GM19467 (cell line): ENCODE measurements at regions not wholly inside any gene's neighbourhood (a gene's known extent, or its start where the extent isn't known, plus 50 kb on each side); places are given as distances from the start of the nearest gene placed in this dataset.
"Not testable (repeated sequence)": the region's sequence is repeated elsewhere in the genome, so short reads cannot be mapped to it uniquely, and the experiment has no call there.

Experiments
- ATAC-seq: cut with Tn5 transposase; IDR thresholded peaks from one replicate; pipeline ENCODE4 v1.9.1; 2021; ENCODE audit warnings: mild to moderate bottlenecking, moderate library complexity; ENCODE audit not compliant: unreplicated experiment

DNA sequence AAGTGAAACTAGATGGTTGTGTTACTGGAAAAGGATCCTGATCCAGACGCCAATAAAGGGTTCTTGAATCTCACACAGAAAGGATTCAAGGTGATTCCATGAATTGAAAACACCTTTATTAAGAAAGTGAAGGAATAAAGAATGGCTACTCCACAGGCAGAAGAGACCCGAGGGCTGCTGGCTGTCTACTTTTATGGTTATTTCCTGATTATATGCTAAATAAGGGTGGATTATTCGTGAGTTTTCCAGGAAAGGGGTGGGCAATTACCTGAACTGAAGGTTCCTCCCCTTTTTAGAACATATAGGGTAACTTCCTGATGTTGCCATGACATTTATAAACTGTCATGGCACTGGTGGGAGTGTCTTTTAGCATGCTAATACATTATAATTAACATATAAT, 50.9 kb upstream of the WARS2 start:
- ATAC-seq, result no peak

GRCh38 chr1:119204197-119204960, 63.9 kb upstream of the WARS2 start:
- no peak for ATAC-seq

DNA sequence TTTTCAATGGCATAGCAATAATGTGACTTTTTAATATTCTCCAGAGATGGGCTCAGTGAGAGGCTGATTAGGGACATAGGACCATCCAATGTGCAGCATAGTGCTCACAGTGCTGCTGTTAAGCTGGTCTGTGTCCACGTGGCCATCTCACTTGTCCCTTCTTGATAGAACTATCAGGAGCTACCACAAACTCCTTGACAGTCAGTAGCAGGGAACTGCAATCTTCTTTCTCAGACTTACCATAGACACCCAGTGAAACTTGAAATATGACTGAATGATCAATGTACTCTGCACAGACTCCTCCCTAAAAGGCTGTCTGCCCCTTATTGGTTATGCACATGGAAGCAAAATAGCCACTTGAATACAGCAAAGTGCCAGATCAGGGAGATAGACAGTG, 64.5 kb upstream of the WARS2 start:
- no peak for ATAC-seq

DNA sequence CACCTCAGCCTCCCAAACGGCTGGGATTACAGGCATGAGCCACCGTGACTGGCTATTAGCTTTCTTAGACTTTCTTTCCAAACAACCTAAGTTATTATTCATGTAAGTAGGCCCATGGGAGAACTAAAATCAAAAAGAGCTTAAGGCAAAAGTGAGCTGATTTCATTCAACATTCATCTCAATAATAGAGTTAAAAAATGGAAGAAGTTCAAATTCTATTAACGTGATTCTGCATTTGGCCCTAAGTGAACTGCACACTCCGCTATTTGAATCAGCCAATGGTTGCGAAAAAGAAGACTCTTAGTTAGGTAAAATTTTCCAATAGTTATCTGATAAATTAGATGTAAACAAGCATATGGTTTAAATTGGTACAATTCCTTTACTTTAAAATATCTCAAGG, 68.6 kb upstream of the WARS2 start:
- ATAC-seq, result no peak

DNA sequence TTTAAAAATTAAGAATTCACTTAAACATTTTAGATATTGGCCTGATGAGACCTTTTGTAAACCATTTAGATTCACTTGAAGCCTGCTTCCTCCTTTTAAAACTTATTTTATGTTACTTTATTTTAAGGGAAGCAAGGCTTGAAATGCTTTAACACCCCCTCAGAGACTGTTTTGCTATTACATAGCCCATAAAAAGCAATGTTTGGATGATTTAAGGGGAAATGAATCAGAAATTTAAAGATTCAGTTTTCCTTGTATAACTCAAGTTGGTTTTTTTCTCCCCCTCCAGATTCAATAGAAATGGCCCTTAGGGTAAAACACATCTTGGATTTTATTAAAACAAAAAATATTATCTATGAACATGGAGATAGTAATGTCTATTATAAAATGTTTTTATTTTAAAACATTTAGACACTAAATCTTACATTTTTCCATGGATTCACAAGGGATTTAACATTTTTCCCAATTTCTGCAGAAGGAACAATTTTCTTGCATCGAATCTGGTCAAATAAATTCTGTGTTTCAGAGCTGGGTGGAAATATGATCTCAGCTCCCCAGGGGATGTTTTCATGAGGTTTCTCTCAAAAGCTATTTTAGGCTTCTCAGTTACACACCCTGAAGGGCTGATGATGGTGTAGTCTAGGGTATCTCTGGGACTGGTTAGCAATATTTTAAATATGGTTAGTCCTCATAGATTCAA, 69.3 kb upstream of the WARS2 start:
- ATAC-seq, result no peak

GRCh38 chr1:119210296-119210649, 69.8 kb upstream of the WARS2 start:
- ATAC-seq, result no peak

DNA sequence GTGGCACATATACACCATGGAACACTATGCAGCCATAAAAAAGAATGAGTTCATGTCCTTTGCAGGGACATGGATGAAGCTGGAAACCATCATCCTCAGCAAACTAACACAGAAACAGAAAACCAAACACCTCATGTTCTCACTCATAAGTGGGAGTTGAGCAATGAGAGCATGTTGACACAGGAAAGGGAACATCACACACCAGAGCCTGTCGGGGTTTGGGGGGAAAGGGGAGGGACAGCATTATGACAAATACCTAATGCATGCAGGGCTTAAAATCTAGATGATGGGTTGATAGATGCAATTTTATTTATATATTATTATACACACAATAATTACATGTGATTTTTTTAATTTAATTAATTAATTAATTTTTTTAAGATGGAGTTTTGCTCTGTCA, 72.8 kb upstream of the WARS2 start:
- not testable (repeated sequence) for ATAC-seq

- not testable (repeated sequence) for ATAC-seq
Measured at GRCh38 chr1:119214961-119215360, 74.5 kb upstream of the WARS2 start.

DNA sequence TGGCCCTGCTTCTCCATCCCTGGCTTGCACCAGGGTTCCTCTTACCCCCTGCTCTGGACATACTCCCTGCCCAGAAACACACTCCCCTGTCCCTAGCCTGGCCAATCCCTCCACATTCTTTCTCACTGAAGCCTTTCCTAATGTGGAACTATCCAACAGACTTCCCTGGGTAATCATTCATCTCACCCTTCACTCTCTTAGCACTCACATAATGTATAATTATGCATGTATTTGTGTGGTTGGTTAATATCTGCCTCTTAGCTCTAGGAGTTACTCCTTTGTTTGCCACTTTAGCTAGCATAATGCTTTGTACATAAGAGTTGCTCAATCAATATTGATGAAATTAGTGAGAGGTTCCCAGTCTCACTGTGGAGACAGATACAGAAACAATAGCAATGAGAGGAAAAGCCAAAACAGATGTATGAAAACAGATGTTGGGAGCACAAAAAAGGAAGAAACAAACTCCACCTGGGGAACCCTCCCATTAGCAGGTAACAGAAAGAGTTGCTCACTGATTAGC, 76.9 kb upstream of the WARS2 start:
- ATAC-seq, result no peak

- no peak for ATAC-seq
Measured at GRCh38 chr1:119219711-119220110, 79.3 kb upstream of the WARS2 start.

DNA sequence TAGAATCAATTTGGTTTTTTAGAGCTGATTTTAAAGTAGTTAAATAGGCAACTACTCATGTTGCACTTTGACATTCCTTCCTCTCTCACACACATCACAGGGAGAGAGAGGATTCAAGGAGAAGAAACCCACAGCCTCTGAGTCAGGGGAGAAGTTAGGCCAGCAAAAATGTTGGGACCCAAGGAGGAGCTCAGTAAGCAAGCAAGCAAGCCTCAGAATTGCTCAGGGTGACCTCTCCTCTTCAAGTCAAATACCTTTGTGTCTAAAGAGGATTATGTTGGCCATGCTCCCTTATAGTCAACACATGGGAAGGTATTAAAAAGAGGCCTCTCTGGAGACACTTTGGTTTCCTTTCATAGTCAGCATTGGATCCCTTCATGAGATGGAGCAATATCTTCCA, 80.5 kb upstream of the WARS2 start:
- no peak for ATAC-seq

DNA sequence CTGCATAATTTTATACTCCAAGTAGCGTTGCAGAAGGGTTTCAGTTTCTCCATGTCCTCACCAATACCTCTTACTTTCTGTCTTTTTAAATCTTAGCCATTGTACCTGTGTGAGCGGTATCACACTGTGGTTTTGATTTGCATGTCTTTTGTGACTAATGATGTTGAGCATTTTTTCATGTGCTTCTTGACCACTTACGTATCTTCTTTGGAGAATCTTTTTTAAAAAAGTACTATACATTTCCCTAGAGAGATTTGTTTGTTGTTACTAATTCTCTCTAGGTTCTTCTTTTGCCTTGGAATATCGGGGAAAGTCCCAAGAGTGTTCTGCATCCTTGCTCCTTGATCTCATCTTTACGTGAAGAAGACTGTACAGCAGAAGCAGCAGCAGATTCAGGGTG, 81.8 kb upstream of the WARS2 start:
- no peak for ATAC-seq

DNA sequence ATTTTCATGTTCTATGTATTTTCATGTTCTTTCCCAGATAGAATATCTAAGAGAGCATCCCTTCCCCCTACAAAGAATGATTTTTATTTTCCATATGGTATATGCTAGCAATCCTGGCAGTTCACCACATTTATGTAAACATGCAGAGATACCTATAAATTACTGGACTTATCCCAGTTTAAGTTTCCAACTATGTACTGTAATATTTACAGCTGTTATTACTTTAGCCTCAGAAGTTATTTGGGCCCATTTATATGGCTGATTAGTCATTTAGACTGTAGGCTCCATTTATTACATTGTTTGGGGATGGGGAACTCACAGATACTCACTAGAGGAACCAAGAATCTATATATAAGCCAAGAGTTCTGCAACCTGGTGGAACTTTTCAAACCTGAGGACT, 84.8 kb upstream of the WARS2 start:
- ATAC-seq, result no peak

- no peak for ATAC-seq
Measured at GRCh38 chr1:119225831-119226230, 85.4 kb upstream of the WARS2 start.

- no peak for ATAC-seq
Measured at GRCh38 chr1:119226321-119226720, 85.9 kb upstream of the WARS2 start.

DNA sequence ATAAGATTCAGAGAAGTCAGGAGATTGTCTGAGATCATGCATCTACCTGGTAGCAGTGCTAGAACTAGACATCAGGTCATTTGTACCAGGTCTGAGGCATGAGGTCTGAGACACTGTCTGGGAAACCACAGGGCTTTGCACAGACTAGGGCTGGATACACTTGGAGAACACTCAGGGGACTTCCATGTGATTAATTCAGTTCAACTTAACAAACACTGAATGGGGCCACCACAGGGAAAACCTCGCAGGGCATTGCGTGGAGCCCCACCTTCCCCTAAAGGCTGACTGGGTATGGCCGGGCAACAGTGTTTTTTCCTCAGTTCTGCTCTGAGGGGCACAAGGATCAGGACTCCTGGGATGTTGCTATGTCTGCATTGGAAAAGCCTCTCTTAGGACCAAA, 86.5 kb upstream of the WARS2 start:
- ATAC-seq, result no peak

DNA sequence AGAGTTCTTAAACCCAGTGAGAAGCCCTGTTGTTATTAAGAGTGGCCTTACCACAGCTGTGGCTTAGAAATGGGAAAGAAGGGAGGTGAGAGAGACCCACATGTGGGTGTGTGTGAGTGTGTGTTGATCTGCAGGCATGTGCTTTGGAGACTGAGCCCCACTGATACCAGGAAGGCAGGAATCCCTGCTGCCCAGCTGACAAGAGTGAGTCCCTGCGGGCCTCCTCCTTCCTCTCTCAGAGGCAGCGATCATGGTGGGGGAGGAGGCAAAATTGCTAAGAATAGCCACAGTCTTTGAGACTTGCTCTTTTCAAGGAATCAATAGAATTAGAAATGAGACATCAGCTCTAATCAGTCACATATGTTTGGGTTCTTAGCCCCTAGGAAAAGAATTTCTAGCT, 87.0 kb upstream of the WARS2 start:
- ATAC-seq, result no peak

DNA sequence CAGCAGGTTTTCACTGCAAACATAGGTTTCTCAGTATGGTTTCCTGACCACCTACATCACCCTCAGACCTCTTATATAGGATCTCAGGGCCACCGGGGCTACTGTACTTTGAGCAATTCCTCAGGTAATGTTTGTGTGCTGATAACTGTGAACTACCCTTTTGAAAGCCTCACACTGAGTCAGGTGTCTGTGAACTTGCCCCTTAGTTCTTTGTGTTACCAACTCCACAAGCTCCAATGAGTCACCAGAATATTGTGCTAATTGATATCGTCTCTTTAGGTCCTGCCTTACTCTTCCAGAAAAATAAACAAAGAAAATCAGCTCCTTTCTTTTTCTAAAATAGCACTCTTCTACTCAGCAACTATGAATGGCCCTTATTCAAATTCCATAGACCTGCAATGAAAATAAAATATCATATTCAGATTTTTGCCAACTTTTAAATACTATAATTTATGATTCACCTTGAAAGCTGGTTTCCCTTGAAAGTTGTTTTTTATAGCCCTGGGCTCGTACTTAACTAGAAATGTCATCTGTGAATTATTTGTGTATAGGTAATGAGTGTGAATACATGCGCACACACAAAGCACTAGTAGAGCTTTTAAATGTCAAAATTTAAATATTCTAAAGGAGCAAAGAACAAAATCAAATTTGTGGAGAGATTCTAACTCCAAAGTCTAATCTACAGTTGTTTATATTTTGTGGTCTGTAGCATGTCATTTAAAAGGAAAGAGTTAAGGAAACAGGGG, 88.1 kb upstream of the WARS2 start:
- ATAC-seq, result no peak

- no peak for ATAC-seq
Measured at GRCh38 chr1:119235120-119235519, 94.7 kb upstream of the WARS2 start.

DNA sequence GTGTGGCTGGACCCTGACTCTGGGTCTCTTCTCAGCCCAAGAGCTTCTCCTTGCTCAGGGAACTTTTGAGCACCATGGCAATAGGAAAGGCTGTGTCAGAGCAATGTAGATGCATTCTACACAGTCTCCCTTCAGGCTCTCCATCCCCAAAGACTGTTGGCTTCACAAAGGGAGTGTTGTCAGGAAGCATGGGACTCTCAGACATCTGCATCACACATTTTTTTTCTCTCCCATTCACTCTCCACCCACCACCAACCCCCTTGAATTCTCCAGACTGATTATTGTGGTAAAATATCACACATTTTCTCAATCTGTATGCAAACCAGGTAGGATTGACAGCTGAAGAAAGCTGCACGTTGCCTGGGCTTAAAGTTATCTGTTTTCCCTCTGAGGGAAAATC, 105.4 kb upstream of the WARS2 start:
- no peak for ATAC-seq

GRCh38 chr1:119249283-119249682, 108.8 kb upstream of the WARS2 start:
- no peak for ATAC-seq

GRCh38 chr1:119250299-119250698, 109.8 kb upstream of the WARS2 start:
- no peak for ATAC-seq
